ENCODE measurements at regions not wholly inside any gene's neighbourhood (a gene's known extent, or its start where the extent isn't known, plus 50 kb on each side); places are given as distances from the start of the nearest gene placed in this dataset.
"Not testable (repeated sequence)": the region's sequence is repeated elsewhere in the genome, so short reads cannot be mapped to it uniquely, and the experiment has no call there.

DNA sequence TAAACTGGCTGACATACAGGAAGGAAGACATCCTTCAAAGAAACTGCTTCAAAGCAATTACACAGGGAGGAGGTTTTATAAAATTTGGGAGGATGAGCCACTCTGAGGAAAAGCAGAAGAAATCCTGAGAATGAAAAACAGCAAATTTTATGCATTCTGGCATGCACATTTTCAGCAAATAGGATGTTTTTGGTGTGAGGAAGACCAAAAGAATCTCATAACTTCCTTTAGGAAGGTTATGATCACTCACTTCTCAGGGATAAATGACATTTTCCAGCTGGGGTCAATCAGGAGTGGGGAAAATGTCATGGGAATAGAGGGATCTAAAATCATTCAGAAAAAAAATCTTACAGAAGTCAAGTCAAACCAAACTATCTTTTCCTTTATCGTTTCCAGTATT, 371.7 kb upstream of the CNTN6 start:
- TF ChIP-seq, protein P1, sequence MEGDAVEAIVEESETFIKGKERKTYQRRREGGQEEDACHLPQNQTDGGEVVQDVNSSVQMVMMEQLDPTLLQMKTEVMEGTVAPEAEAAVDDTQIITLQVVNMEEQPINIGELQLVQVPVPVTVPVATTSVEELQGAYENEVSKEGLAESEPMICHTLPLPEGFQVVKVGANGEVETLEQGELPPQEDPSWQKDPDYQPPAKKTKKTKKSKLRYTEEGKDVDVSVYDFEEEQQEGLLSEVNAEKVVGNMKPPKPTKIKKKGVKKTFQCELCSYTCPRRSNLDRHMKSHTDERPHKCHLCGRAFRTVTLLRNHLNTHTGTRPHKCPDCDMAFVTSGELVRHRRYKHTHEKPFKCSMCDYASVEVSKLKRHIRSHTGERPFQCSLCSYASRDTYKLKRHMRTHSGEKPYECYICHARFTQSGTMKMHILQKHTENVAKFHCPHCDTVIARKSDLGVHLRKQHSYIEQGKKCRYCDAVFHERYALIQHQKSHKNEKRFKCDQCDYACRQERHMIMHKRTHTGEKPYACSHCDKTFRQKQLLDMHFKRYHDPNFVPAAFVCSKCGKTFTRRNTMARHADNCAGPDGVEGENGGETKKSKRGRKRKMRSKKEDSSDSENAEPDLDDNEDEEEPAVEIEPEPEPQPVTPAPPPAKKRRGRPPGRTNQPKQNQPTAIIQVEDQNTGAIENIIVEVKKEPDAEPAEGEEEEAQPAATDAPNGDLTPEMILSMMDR (conservative IDR thresholded peaks at IDR 0.05) = no peak
- H3K27ac Mint-ChIP-seq = no peak overlapping the region
- H3K9me3 Mint-ChIP-seq = no peaks in the 10 kb centered on the region
- peaks cover 4% of the 10 kb centered on the region for H3K4me1 Mint-ChIP-seq (ENCODE audit: unreplicated experiment)
- H3K27me3 Mint-ChIP-seq = peaks cover 13% of the 10 kb centered on the region
- H3K36me3 Mint-ChIP-seq = no peaks in the 10 kb centered on the region
- no peak overlapping the region for H3K4me3 Mint-ChIP-seq
- no peak for DNase-seq (ENCODE audit: extremely low spot score, unreplicated experiment)

DNA sequence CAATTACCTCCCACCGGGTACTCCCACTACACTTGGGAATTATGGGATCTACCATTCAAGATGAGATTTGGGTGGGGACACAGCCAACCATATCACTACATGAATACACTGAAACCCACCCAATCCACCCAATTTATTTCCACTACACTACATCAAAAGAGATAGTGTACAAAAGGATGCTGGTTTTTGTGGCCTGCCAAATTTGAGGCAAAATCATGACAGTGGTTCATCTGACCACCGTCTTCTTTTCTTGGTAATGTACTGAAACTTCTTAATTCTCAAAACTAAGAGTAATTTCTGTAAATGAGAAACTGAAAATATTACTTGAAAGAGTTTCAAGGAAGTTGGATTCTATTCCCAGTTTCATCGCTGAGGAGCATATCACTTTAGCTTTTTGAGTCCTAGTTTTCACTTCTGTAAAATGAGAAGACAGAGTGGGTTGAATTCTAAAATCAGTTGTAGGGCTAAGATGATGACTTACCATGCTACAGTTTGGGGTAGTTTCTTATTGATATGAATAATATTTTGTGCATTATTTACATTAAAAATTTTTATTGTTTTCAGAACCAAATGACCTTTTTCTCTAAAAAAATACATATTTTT, 360.4 kb upstream of the CNTN6 start:
- no peaks in the 10 kb centered on the region for H3K9me3 Mint-ChIP-seq
- H3K27ac Mint-ChIP-seq = no peak overlapping the region
- H3K4me1 Mint-ChIP-seq (ENCODE audit: unreplicated experiment) = peaks cover 5% of the 10 kb centered on the region
- H3K27me3 Mint-ChIP-seq = no peaks in the 10 kb centered on the region
- no peak for DNase-seq (ENCODE audit: extremely low spot score, unreplicated experiment)
- H3K4me3 Mint-ChIP-seq = no peak overlapping the region
- no peaks in the 10 kb centered on the region for H3K36me3 Mint-ChIP-seq
- TF ChIP-seq, protein P1 (conservative IDR thresholded peaks at IDR 0.05) = no peak

DNA sequence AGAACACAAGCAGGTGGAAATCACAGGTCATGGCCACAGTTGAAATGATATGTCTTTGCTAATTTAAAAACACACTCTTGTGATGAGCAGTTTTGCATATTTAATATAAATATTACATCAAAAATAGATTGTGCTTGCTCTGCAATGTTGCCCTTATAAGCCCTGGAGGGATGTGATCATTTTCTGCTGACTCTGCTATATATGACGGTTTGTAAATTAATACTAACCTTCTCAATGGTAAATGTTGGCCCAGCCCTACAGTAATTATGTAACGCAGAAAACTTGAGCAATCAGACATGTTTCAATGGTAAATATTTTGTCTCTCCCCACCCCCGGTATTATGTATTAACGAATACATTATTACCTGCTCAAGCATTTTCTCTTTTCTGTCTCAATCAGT, 359.5 kb upstream of the CNTN6 start:
- H3K4me1 Mint-ChIP-seq (ENCODE audit: unreplicated experiment) = peaks cover 5% of the 10 kb centered on the region
- no peaks in the 10 kb centered on the region for H3K36me3 Mint-ChIP-seq
- DNase-seq (ENCODE audit: extremely low spot score, unreplicated experiment) = no peak
- H3K27me3 Mint-ChIP-seq = no peaks in the 10 kb centered on the region
- H3K27ac Mint-ChIP-seq = no peak overlapping the region
- H3K4me3 Mint-ChIP-seq = no peak overlapping the region
- H3K9me3 Mint-ChIP-seq = no peaks in the 10 kb centered on the region
- TF ChIP-seq, protein P1 (conservative IDR thresholded peaks at IDR 0.05) = no peak

DNA sequence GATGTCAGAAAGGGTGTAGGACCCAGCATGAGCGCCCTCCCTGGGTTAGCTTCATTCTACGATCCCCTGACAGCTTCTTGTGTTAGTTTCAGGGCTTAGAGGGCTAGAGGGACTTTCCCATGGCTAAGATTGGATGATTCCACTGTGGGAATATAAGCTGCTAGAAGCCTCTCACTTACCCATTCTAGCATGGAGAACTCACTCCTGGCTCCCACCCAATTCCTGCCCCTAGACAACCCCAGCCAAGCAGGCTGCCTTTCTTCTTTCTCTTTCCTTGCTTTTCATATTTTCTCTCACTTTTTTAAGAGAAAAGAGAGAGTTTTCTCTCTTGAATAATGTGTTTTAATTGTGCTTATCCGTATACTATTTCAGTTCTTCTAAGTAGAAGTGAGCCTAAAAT, 335.1 kb upstream of the CNTN6 start:
- Mint-ChIP-seq H3K27ac (no peak overlapping the region), H3K4me1 (ENCODE audit: unreplicated experiment) (no peaks in the 10 kb centered on the region), H3K36me3 (no peaks in the 10 kb centered on the region), H3K27me3 (no peaks in the 10 kb centered on the region), H3K4me3 (no peak overlapping the region), H3K9me3 (peaks cover 7% of the 10 kb centered on the region)
- TF ChIP-seq, protein P1 (conservative IDR thresholded peaks at IDR 0.05) = no peak
- DNase-seq (ENCODE audit: extremely low spot score, unreplicated experiment) = no peak

DNA sequence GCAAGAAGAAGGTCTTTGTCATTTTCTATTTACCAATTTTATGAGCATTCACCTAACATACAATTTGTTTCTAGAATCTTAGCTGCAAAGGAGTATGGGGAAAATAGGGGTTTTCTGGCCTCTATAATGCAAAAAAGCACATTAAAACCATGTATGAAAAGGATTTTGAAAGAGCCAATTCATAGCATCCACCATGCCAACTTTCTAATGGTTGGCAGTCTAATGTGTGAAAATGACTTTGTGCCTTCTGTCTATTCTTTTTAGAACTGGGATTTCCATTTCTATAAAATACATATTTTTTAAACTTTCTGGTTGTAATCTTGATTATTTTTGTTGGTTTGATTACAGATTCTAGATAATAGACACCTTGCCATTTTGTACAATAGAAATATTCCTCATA, 333.7 kb upstream of the CNTN6 start:
- peaks cover 7% of the 10 kb centered on the region for H3K9me3 Mint-ChIP-seq
- no peak overlapping the region for H3K4me3 Mint-ChIP-seq
- no peaks in the 10 kb centered on the region for H3K4me1 Mint-ChIP-seq (ENCODE audit: unreplicated experiment)
- H3K27ac Mint-ChIP-seq = no peak overlapping the region
- TF ChIP-seq, protein P1 (conservative IDR thresholded peaks at IDR 0.05) = no peak
- DNase-seq (ENCODE audit: extremely low spot score, unreplicated experiment) = no peak
- no peaks in the 10 kb centered on the region for H3K27me3 Mint-ChIP-seq
- H3K36me3 Mint-ChIP-seq = no peaks in the 10 kb centered on the region

DNA sequence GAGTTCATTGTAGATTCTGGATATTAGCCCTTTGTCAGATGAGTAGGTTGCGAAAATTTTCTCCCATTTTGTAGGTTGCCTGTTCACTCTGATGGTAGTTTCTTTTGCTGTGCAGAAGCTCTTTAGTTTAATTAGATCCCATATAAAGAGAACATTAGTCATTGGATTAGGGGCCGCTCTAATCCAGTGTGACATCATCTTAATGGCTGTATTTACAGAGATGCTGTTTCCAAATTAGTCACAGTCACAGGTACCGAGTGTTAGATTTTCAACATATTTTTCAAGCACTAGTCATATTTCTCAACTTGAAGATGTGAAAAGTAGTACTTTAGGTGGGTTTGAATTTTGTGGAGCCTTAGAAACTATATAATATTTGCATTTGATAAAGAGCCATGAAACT, 319.4 kb upstream of the CNTN6 start:
- H3K27me3 Mint-ChIP-seq; H3K4me1 Mint-ChIP-seq (ENCODE audit: unreplicated experiment); H3K27ac Mint-ChIP-seq; H3K9me3 Mint-ChIP-seq; H3K36me3 Mint-ChIP-seq; DNase-seq (ENCODE audit: extremely low spot score, unreplicated experiment); H3K4me3 Mint-ChIP-seq: not testable (repeated sequence)

Measured in type B pancreatic cell (in vitro differentiated cells).